ENCODE measurements at regions not wholly inside any gene's neighbourhood (a gene's known extent, or its start where the extent isn't known, plus 50 kb on each side); places are given as distances from the start of the nearest gene placed in this dataset.
A peak's percentile ranks its signal among the peaks of the same experiment; 100 is the strongest.

DNA sequence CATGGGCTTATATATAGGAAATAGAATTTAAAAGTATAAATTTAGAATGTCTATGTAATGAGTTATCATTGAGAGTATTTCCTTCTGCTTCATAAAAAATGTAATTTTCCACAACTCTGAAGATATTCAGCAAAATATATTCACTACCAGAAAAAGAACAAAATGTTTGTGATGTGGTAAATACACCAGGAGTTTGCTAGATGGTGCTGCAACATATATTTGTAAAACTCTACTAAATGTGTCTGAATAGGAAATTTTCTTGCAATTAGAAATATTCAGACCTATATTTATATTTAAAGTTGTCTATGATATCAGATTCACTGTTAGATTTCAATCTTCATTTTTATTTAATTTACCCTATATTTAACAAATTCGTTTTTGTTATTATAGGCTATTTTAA lies 201.1 kb downstream of the PPP1R3A start:
- no peak for FAIRE-seq
- no peak for DNase-seq (ENCODE audit: extremely low spot score, insufficient read length, low read depth)

- FAIRE-seq (no peak), DNase-seq (ENCODE audit: extremely low spot score, insufficient read length, low read depth) (no peak)
Observed at GRCh38 chr7:113715981-113716856, 202.6 kb downstream of the PPP1R3A start.

DNA sequence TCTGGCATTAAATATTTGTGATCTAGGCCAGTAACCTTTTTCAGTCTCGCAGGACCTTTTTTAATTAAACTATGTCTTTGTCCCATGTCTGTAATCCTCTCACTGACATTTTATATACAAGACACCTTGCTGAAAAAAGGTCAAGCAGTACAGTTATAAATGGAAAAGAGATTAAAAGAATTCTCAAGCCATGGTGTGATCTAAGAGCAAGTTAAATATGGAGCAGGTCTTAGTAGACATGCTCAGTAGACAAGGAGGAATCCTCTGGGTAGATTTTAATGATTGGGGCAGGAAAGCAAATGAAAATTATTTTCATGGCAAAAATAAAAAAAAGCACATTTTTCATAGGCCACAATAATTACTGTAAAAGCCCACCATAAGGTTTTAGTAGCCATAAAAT lies 203.5 kb downstream of the PPP1R3A start:
- FAIRE-seq = no peak

GRCh38 chr7:113710310-113711096 lies 208.3 kb downstream of the PPP1R3A start:
- FAIRE-seq (peak; percentile 86), DNase-seq (ENCODE audit: extremely low spot score, insufficient read length, low read depth) (peak; percentile 25)

More for the DNA sequence above, 203.5 kb downstream of the PPP1R3A start:
- no peak for DNase-seq (ENCODE audit: extremely low spot score, insufficient read length, low read depth)

DNA sequence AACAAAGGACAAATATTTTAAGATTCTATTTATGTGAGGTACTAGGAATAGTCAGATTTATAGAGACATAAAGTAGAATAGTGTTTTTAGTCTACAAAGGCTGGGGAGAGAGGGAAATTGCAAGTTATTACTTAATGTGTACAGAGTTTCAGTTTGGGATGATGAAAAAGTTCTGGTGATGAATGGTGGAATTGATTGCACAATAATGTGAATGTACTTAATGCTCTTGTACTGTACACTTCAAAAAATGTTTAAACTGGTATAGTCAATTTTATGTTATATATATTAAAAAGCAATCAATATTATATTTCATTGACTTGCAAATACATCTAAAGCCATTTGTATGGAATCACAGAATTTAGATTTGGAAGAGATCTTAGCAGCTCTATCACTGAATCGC lies 213.4 kb downstream of the PPP1R3A start:
- DNase-seq (ENCODE audit: extremely low spot score, insufficient read length, low read depth) (no peak), FAIRE-seq (no peak)

DNA sequence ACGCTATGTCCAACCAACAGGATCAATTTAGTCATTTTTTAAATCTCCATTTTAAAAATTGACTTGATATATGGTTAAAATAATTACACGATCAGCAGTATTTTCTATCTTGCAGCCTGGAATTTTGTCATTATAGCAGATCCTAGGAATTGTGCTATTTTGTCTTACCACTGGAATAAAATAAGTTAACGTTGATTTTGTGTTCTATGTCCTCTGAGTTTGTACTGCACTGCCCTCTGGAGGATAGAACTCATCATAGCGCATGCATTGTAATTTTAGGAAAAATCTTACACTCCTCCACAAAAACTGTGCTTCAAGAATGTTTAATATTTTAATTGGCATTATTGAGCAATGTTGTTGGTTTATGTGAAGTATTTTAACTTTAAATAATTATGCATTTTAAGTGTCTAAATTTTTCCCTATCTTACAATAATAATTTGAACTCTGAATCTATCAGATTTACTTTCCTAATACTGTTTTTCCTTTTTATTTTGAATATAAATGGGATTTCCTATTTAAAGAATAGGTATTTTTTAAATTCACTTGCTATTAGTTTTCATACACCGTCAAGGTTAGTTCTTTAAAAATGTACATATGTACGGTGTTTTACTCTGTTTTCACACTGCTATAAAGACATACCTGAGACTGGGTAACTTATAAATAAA lies 220.1 kb downstream of the PPP1R3A start:
- FAIRE-seq (no peak), DNase-seq (ENCODE audit: extremely low spot score, insufficient read length, low read depth) (no peak)

DNA sequence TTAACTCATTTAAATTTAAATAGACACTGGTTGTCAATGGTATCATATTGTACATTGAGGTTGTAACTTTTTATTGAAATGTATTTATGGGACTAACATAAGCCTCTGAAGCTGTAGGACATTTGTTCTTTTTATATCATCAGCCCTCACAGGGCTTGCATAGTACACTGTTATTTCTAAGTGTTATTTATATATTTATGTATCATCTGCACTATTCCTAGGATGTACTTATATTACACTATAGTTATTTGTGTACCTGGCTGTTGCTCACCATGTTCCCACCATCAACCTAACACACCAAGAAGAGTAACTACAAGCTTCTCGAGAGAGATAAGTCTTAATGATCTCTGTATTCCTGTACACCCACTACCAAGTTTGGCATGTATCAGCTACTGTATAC lies 224.7 kb downstream of the PPP1R3A start:
- DNase-seq (ENCODE audit: extremely low spot score, insufficient read length, low read depth) (no peak), FAIRE-seq (no peak)

- FAIRE-seq (no peak), DNase-seq (ENCODE audit: extremely low spot score, insufficient read length, low read depth) (no peak)
Observed at GRCh38 chr7:113684165-113684564, 234.6 kb downstream of the PPP1R3A start.

DNA sequence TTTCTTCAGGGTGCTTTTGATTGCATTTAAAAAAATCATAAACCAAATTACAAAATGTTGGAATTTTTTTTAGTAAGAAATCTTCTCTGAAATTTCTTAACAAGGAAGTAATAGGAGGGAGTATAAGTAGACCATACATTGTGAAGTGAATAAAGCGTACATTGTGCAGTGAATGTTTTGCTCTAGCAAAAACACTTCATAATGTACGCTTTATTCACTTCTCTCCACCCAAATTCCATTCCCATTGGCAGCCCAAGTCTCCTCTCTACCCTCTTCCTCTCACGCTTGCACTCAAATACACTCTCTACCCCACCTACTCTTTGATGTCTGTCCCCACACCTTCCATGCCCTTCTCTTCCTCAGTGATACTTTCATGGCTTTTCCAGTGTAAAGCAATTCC lies 241.0 kb downstream of the PPP1R3A start:
- no peak for DNase-seq (ENCODE audit: extremely low spot score, insufficient read length, low read depth)
- FAIRE-seq = no peak

DNA sequence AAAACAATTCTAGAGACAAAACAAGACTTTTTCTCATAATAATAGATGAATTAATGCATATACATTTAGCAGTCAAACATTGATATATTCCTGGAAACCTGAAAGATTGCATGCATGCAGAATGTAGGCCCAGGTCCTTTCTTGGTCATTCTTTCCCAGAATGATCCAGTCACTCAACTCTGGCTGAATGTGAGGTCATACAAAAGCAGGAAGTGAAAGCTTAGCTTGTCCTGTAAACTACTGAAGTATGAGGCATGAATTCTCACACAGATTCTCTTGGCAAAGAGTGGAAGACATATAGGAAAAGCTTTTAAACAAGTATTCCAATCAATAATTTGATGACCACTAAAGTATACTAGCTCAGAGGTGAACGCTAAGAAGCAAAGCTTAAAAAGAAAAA lies 253.9 kb downstream of the PPP1R3A start:
- FAIRE-seq (no peak), DNase-seq (ENCODE audit: extremely low spot score, insufficient read length, low read depth) (no peak)

DNA sequence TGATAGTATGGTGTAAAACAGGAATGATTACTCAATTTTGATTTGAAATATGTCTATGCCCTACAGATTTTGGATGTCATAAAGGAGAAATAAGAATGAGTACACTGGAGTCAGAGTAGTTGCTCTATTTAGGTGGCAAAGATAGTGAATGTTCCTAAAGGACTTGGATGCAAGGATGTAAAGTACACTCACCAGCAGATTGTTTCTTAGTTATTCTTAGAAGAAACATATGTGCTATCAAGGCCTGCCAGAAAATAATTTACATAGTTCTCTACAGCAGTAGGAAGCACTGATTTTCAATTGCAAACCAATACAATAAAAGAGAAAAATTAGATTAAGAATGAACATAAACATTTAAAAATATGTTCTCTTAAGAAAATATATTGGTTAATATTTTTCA lies 259.4 kb downstream of the PPP1R3A start:
- no peak for FAIRE-seq
- no peak for DNase-seq (ENCODE audit: extremely low spot score, insufficient read length, low read depth)

DNA sequence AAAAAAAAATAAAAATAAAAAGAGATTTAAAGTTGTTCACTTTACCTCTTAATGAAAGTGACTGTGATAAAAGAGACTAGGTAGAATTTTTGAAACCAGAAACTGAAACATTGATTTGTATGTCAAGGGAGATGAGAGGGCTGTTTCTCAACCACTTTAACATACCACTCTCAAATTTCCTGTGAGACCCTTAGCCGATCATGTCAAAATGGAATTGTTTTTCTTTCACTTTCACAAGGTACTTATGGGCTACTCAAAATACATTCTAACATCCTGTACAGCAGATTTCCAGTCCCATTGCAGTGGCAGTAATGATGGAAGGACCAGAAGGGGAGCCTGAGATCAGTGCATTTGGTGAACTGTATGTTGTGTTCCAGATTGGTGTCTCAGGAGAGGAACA lies 261.2 kb downstream of the PPP1R3A start:
- DNase-seq (ENCODE audit: extremely low spot score, insufficient read length, low read depth) = no peak
- peak; percentile 59 for FAIRE-seq

DNA sequence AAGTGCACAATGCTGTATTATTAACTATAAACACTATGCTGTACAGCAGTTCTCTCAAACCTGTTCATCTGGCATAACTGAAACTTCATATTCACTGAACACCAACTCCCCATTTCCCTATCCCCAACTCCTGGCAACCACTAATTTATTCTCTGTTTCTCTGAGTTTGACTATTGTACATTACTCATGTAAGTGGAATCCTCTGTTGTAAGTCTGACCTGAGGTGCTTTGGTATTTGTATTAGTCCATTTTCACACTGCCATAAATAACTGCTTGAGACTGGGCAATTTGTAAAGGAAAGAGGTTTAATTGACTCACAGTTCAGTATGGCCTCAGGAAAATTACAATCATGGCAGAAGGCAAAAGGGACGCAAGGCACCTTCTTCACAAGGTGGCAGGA lies 266.3 kb downstream of the PPP1R3A start:
- no peak for DNase-seq (ENCODE audit: extremely low spot score, insufficient read length, low read depth)

GRCh38 chr7:113649556-113649955 lies 269.3 kb downstream of the PPP1R3A start:
- no peak for FAIRE-seq
- no peak for DNase-seq (ENCODE audit: extremely low spot score, insufficient read length, low read depth)

More for the DNA sequence above, 266.3 kb downstream of the PPP1R3A start:
- FAIRE-seq = no peak

DNA sequence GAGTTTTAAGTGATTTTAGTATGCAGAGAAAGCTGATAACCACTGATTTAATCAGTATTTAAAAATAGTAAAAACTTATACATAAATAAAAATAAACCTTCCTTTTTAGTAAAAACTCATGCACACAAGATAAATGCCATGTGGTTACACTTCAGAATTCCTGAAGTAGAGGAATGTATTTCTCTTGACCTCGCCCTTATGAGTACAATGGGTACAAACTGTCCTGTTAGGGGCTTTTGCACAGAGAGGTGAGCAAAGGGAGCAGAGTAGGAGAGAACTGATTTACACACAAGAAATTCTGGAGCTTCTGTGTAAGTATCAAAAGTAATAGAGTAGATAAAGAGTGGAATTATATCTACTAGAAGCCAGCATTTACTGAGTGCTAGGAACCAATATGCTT lies 279.6 kb downstream of the PPP1R3A start:
- DNase-seq (ENCODE audit: extremely low spot score, insufficient read length, low read depth) (no peak), FAIRE-seq (no peak)

DNA sequence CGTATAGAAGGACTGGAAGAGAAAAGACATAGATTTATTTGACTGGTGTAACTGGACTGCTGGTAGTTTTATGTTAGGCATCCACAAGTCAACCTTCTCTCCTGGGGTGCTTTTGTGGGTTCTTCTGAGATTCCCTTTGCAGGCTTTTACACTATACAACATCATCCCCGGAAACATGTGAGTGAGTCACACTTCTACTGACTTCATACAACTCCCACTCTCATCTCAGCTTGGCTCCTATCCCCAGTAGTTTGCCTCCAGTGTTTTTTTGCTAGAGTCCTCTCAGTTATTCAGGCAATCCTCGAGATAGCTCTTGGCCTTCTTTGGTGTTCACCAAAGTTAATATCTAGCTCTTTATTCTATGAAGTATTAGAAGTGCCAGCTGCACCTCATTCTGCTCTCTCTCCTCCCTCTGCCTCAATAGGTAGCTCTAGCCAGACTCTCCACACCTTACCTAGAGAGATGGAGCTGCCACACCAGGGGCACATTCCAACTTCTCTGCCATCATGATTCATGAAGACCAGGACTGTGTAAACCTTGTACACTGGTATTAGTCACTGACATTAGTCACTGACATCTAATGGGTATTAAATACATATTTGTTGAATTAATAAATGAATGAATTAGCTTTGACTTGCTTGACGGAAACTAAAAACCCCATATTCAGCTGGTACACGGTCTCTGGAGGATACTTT lies 281.9 kb downstream of the PPP1R3A start:
- DNase-seq (ENCODE audit: extremely low spot score, insufficient read length, low read depth) (no peak), FAIRE-seq (no peak)

DNA sequence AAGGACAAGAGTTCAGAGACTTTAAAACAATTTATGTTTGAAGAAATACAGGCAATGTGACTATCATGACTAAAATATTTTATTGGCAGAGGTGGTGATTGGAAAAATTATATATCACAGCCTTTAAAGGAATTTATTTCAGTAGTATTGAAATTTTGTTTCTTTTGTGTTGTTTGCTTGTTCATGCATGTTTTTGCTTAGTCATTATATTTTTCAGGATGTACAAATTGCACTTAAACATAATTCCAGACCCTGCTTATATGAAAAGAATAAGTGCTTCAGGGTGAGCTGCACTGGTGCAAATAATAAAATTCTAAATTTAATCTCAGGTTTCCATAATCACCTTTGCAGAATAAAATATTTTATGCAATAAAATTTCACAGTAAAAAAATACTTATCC lies 283.3 kb downstream of the PPP1R3A start:
- FAIRE-seq (no peak), DNase-seq (ENCODE audit: extremely low spot score, insufficient read length, low read depth) (no peak)

- FAIRE-seq (no peak), DNase-seq (ENCODE audit: extremely low spot score, insufficient read length, low read depth) (no peak)
Observed at GRCh38 chr7:113633073-113633472, 285.7 kb downstream of the PPP1R3A start.

DNA sequence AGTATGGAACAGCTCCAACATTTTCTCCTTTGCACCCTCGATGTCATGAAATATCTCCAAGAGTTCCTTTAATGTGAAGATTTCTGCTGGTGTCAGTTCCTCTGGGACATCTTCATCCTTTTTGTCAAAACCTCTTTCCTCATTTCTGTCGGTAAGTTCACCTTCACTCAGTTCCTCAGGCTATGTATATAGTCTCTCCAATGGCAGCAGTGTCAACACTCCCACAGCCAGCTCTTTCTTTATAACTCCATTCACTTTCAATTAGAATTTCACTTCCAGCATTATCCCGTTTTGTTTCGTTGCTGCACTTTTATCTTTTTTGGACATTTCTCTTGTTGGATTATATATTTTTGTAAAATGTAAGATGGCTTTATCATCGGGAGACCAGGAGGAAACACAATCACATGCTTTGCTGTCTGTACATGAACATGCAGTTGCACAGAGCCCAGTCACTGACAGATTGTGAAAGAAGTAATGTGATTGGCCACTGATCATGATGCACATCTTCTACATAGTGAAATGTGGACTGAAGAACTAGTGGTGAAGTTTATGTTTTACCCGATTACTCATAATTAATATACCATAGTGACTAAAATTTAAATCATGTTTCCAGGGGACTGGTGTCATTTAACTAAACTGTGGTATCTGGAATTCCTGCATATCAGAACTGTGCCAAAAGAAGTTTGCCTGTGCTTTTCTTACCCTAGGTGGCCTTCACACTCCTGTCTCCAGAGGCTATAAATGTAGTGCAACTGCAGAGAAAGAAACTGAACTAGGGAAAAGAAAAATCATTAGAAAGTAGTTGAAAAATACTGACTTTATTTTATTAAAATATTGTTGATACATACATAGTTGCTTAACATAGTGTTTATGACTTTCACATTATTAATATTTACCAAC lies 289.6 kb downstream of the PPP1R3A start:
- no peak for FAIRE-seq
- no peak for DNase-seq (ENCODE audit: extremely low spot score, insufficient read length, low read depth)

Data from GM18507 (cell line).